ENCODE measurements at regions not wholly inside any gene's neighbourhood (a gene's known extent, or its start where the extent isn't known, plus 50 kb on each side); places are given as distances from the start of the nearest gene placed in this dataset.

GRCh38 chr13:75024602-75025001, 457.4 kb downstream of the TBC1D4 start:
- Histone ChIP-seq H3K9me3 (ENCODE audit: insufficient read depth, low read length) (no peaks in the 10 kb centered on the region), H3K27ac (ENCODE audit: low read depth, low read length) (no peak overlapping the region), H4K20me1 (ENCODE audit: low read depth, low read length) (no peaks in the 10 kb centered on the region), H3K9me2 (replicated peaks; ENCODE audit: insufficient read depth, low read length) (no peaks in the 10 kb centered on the region), H3K9ac (ENCODE audit: low read length) (no peak overlapping the region), H3F3A (ENCODE audit: insufficient read depth) (no peaks in the 10 kb centered on the region), H3K79me2 (ENCODE audit: insufficient read depth, low read length) (no peaks in the 10 kb centered on the region), H2AFZ (ENCODE audit: low read depth, low read length, severe bottlenecking) (no peak overlapping the region), H3K27me3 (ENCODE audit: low read length) (no peaks in the 10 kb centered on the region), H3K36me3 (ENCODE audit: low read length) (no peaks in the 10 kb centered on the region), H3K4me2 (ENCODE audit: low read depth, low read length, poor library complexity, severe bottlenecking) (no peak overlapping the region), H3K4me3 (ENCODE audit: insufficient read depth, low read length, poor library complexity, severe bottlenecking) (no peak overlapping the region)
- TF ChIP-seq EZH2phosphoT487 (conservative IDR thresholded peaks at IDR 0.05; ENCODE audit: low read length) (no peak), CTCF (IDR thresholded peaks at IDR 0.05; ENCODE audit: insufficient read depth, low read length, poor library complexity, severe bottlenecking) (no peak)

- no peaks in the 10 kb centered on the region for H3K9me2 ChIP-seq (replicated peaks; ENCODE audit: insufficient read depth, low read length)
- H3K4me2 ChIP-seq (ENCODE audit: low read depth, low read length, poor library complexity, severe bottlenecking) = no peak overlapping the region
- no peaks in the 10 kb centered on the region for H3K36me3 ChIP-seq (ENCODE audit: low read length)
- H2AFZ ChIP-seq (ENCODE audit: low read depth, low read length, severe bottlenecking) = no peak overlapping the region
- no peak overlapping the region for H3K9ac ChIP-seq (ENCODE audit: low read length)
- no peaks in the 10 kb centered on the region for H3K27me3 ChIP-seq (ENCODE audit: low read length)
- H3K27ac ChIP-seq (ENCODE audit: low read depth, low read length) = no peak overlapping the region
- no peaks in the 10 kb centered on the region for H3F3A ChIP-seq (ENCODE audit: insufficient read depth)
- no peak overlapping the region for H3K4me3 ChIP-seq (ENCODE audit: insufficient read depth, low read length, poor library complexity, severe bottlenecking)
- TF ChIP-seq EZH2phosphoT487 (conservative IDR thresholded peaks at IDR 0.05; ENCODE audit: low read length) (no peak), CTCF (IDR thresholded peaks at IDR 0.05; ENCODE audit: insufficient read depth, low read length, poor library complexity, severe bottlenecking) (no peak)
- no peaks in the 10 kb centered on the region for H3K79me2 ChIP-seq (ENCODE audit: insufficient read depth, low read length)
- H3K9me3 ChIP-seq (ENCODE audit: insufficient read depth, low read length) = no peaks in the 10 kb centered on the region
- H4K20me1 ChIP-seq (ENCODE audit: low read depth, low read length) = no peaks in the 10 kb centered on the region
These were observed 458.4 kb downstream of the TBC1D4 start for GRCh38 chr13:75023609-75024008.

GRCh38 chr13:75021151-75021550, 460.8 kb downstream of the TBC1D4 start:
- no peaks in the 10 kb centered on the region for H3F3A ChIP-seq (ENCODE audit: insufficient read depth)
- no peak overlapping the region for H2AFZ ChIP-seq (ENCODE audit: low read depth, low read length, severe bottlenecking)
- no peaks in the 10 kb centered on the region for H3K79me2 ChIP-seq (ENCODE audit: insufficient read depth, low read length)
- H3K27ac ChIP-seq (ENCODE audit: low read depth, low read length) = no peak overlapping the region
- H3K4me2 ChIP-seq (ENCODE audit: low read depth, low read length, poor library complexity, severe bottlenecking) = no peak overlapping the region
- no peaks in the 10 kb centered on the region for H4K20me1 ChIP-seq (ENCODE audit: low read depth, low read length)
- no peak overlapping the region for H3K4me3 ChIP-seq (ENCODE audit: insufficient read depth, low read length, poor library complexity, severe bottlenecking)
- H3K27me3 ChIP-seq (ENCODE audit: low read length) = no peaks in the 10 kb centered on the region
- no peaks in the 10 kb centered on the region for H3K9me3 ChIP-seq (ENCODE audit: insufficient read depth, low read length)
- TF ChIP-seq CTCF (IDR thresholded peaks at IDR 0.05; ENCODE audit: insufficient read depth, low read length, poor library complexity, severe bottlenecking) = no peak
- TF ChIP-seq EZH2phosphoT487 (conservative IDR thresholded peaks at IDR 0.05; ENCODE audit: low read length) = no peak
- H3K36me3 ChIP-seq (ENCODE audit: low read length) = no peaks in the 10 kb centered on the region
- H3K9me2 ChIP-seq (replicated peaks; ENCODE audit: insufficient read depth, low read length) = no peaks in the 10 kb centered on the region
- no peak overlapping the region for H3K9ac ChIP-seq (ENCODE audit: low read length)

Measured in SU-DHL-6 (cell line).